NB4 (cell line): ENCODE measurements at regions not wholly inside any gene's neighbourhood (a gene's known extent, or its start where the extent isn't known, plus 50 kb on each side); places are given as distances from the start of the nearest gene placed in this dataset.

ENCODE experiments used
- POLR2A ChIP-seq: IDR thresholded peaks from 2 replicates; pipeline ENCODE4 v1.6.1; 2011; ENCODE audit warnings: mild to moderate bottlenecking; ENCODE audit not compliant: insufficient read length; ENCODE audit errors: extremely low read depth
- TF ChIP-seq, protein P1 (sequence below): IDR thresholded peaks from one replicate; pipeline ENCODE4 v1.5.1; 2012; ENCODE audit warnings: low read depth, low read length

DNA sequence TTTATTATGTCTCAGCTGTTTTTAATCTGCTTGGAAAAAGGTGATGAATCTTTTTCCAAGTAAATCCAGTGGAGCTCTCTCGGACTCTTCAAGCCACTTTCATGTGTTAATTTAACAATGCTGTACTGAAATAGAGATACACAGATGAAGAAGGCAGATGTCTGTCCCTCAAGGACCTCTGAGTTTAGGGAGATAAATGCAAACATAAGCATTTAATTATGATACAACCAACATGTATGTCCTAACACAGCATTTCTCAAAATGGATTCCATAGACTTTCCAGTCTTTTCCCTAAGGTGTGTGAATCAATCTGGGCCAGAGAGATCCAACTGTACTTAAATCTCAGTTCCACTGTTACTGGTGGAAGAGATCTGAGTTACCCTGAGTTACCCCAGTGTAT is 262.4 kb downstream of the RND3 start:
- TF ChIP-seq, protein P1, sequence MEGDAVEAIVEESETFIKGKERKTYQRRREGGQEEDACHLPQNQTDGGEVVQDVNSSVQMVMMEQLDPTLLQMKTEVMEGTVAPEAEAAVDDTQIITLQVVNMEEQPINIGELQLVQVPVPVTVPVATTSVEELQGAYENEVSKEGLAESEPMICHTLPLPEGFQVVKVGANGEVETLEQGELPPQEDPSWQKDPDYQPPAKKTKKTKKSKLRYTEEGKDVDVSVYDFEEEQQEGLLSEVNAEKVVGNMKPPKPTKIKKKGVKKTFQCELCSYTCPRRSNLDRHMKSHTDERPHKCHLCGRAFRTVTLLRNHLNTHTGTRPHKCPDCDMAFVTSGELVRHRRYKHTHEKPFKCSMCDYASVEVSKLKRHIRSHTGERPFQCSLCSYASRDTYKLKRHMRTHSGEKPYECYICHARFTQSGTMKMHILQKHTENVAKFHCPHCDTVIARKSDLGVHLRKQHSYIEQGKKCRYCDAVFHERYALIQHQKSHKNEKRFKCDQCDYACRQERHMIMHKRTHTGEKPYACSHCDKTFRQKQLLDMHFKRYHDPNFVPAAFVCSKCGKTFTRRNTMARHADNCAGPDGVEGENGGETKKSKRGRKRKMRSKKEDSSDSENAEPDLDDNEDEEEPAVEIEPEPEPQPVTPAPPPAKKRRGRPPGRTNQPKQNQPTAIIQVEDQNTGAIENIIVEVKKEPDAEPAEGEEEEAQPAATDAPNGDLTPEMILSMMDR, result no peak
- TF ChIP-seq POLR2A, result no peak
